BJ (cell line): ENCODE measurements at regions not wholly inside any gene's neighbourhood (a gene's known extent, or its start where the extent isn't known, plus 50 kb on each side); places are given as distances from the start of the nearest gene placed in this dataset.

Experiments
- CTCF ChIA-PET: fragments of 350-600 bp; formaldehyde crosslinking; extraction: SDS; loops from one replicate; lab custom pipeline; 2021; ENCODE audit warnings: antibody characterized with exemption, inconsistent platforms; lab: Yijun Ruan, JAX
- POLR2A ChIA-PET: fragments of 300-600 bp; sonication (Branson Sonifier 250); formaldehyde crosslinking; extraction: SDS; loops from one replicate; lab custom pipeline; 2021; ENCODE audit warnings: antibody characterized with exemption; lab: Charles Lee
- DNase-seq: peaks from one replicate; pipeline ENCODE4 v3.0.0-alpha.2; 2011; ENCODE audit warnings: low read depth
- H3K27me3 ChIP-seq: 2 replicates; pipeline ENCODE4 v1.6.0; 2011; ENCODE audit warnings: low read length; ENCODE audit not compliant: control insufficient read depth, insufficient read depth
- H3K36me3 ChIP-seq: 2 replicates; pipeline ENCODE4 v1.5.1; 2011; ENCODE audit warnings: low read length; ENCODE audit not compliant: control insufficient read depth, insufficient read depth
- H3K4me3 ChIP-seq: 2 replicates; pipeline ENCODE4 v1.5.1; 2011; ENCODE audit warnings: low read depth, mild to moderate bottlenecking, control low read depth, low read length
- CTCF ChIP-seq: IDR thresholded peaks from 2 replicates; pipeline ENCODE4 v1.5.1; 2011; ENCODE audit warnings: low read depth, mild to moderate bottlenecking, control low read depth, inconsistent platforms, low read length, moderate library complexity; ENCODE audit not compliant: insufficient read depth

DNA sequence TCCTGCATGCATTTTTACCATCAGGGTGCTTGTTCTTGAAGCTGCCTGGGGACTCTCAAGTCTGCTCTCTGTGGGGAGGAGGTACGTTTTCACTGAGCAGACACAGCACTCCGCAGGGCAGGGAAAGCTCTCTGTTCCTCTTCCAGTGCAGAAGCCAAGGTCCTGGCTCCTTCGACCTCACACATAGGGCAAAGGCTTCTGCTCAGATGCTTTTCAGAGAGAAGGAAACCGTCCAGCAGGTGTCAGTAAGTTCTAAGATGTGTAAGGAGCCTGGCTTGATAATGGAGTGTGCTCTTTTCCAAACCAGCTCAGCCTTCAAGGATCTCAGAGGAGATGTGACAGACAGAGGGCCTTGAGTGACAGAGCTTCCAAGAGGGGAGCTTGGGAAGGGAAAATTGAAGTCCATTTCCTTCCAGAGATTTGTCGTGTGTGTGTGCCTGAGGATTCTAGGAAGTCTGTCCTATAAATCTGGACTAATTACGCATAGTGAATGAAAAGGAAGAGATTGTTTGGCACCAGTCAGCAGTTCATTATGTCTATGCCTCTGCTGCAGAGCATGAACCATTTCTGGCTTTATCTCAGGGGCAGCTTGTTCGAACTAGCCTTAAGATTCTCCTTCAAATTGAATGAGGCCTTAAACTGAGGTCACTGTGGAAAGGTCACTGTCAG, 67.3 kb upstream of the UPP2 start:
- ChIA-PET POLR2A (no interaction called here), CTCF (interaction anchor here (0.6 to 7.1 kb wide), 25 partner anchors 10 to 742 kb away, joined by 3 to 131 read pairs (median 3); no protein-coding TSS in a partner anchor)
- Histone ChIP-seq H3K36me3 (no peaks in the 10 kb centered on the region), H3K4me3 (no peak overlapping the region), H3K27me3 (no peaks in the 10 kb centered on the region; the same call in 1 of the 2 replicates)
- DNase-seq: no peak
- peak; percentile 68 for TF ChIP-seq CTCF

- CTCF ChIA-PET: interaction anchor here (0.5 to 7.1 kb wide), 4 partner anchors 8 to 724 kb away, joined by 3 to 131 read pairs (median 43); no protein-coding TSS in a partner anchor
These were observed 70.3 kb upstream of the UPP2 start for GRCh38 chr2:158031371-158031770.

DNA sequence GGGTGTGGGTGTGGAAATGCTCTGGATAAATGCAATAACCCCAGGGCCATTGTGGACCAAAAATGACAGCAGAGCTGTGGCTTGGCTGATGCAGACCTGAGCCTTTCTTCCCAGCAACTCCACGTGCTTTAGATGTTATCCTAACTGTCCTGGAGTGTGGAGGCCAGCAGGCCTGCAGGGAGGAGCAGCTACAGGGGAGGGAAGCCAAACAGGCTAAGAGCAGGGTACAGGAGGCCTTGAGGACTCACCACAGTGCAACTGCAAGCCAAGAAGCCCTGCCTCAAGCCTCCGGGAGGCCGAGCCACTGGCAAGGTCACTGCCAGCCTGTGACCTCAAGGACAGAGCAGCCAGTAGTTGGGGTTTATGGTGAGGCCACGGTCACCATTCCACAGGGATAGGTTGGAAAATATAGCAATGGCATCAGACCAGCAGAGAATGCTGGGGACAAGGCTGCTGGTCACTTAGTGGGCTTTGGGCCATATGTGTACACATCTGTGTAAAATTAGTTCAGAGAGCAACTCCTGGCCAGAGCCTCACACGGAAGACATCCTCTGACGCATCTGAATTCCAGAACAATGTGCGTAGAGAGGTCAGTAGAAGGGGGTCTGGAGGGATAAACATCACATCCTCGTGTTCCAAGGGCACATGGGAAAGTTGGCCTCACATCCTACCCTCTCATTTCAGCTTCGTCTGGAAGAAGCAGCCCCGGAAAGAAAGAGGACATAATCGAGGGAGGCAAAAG, 76.2 kb upstream of the UPP2 start:
- no peak overlapping the region for H3K4me3 ChIP-seq
- CTCF ChIA-PET: interaction anchor here (0.9 to 7.0 kb wide), 11 partner anchors 9 to 737 kb away, joined by 3 to 96 read pairs (median 4); no protein-coding TSS in a partner anchor
- DNase-seq: peak; percentile 86
- POLR2A ChIA-PET: no interaction called here
- H3K36me3 ChIP-seq: no peaks in the 10 kb centered on the region
- TF ChIP-seq CTCF: no peak
- H3K27me3 ChIP-seq: no peaks in the 10 kb centered on the region

More at GRCh38 chr2:158031371-158031770, 70.3 kb upstream of the UPP2 start:
- no peak for DNase-seq
- Histone ChIP-seq H3K36me3 (no peaks in the 10 kb centered on the region), H3K4me3 (no peak overlapping the region), H3K27me3 (no peaks in the 10 kb centered on the region; the same call in 1 of the 2 replicates)
- POLR2A ChIA-PET: no interaction called here
- TF ChIP-seq CTCF: no peak

DNA sequence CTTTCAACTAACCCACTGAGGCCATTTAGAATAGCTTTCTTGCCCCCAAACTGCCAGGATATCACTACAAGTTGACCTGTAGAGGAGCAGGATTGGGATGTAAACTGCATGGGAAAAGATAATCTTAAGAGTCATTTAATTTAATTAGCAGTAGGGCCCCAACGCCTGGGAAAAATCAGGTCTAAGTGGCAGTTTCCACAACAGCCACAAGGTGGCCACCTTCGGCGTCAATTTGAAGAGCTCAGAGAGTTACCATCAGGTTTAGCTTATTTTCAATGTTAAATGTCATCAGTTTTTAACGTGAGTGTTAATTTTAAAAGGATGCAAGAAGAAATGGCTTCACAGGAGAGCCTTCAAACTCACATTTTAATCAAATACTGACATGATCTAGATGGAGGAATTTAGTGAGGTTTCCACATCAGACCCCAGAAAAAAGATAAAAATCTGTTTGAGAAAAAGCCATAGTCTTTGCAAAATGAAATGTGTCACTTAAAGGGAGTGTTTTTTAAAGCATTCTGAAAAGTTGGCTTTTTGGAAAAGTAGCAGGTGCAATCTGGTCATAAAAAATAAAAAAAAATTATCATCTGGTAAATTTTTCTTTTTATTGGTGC, 77.3 kb upstream of the UPP2 start:
- TF ChIP-seq CTCF: peak; percentile 80
- DNase-seq: no peak
- Histone ChIP-seq H3K4me3 (no peak overlapping the region), H3K27me3 (peaks cover 2% of the 10 kb centered on the region), H3K36me3 (no peaks in the 10 kb centered on the region)
- POLR2A ChIA-PET: no interaction called here
- CTCF ChIA-PET: interaction anchor here (0.6 to 7.0 kb wide), 24 partner anchors 10 to 738 kb away, joined by 3 to 96 read pairs (median 4); no protein-coding TSS in a partner anchor

DNA sequence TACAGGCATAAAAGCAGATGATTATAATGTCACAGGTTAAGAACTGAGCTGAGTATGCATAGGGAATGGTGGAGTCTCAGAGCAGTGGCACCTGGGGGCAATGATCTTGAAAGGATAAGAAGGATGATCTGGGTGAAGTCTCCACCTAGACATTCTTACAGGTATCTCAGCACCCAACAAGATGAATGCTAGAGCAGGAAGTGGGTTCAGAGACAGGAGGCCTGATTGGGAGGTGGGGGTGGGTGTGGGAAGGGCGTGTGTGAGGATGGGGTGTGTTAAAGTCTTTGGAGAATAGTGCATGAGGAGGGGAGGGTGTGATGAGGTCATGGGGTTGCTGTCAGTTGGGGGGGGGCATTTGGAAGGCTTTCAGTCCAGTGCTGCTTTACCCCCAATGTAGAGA, 78.8 kb upstream of the UPP2 start:
- no peaks in the 10 kb centered on the region for H3K36me3 ChIP-seq
- TF ChIP-seq CTCF: no peak
- CTCF ChIA-PET: interaction anchor here (0.6 to 7.0 kb wide), 7 partner anchors 9 to 731 kb away, joined by 3 to 96 read pairs (median 21); no protein-coding TSS in a partner anchor
- no peak overlapping the region for H3K4me3 ChIP-seq
- POLR2A ChIA-PET: interaction anchor here (0.5 kb wide), 1 partner anchor 731 kb away, joined by 3 read pairs; no protein-coding TSS in a partner anchor
- no peak for DNase-seq
- H3K27me3 ChIP-seq: peaks cover 2% of the 10 kb centered on the region
